H9 (cell line): ENCODE measurements at regions not wholly inside any gene's neighbourhood (a gene's known extent, or its start where the extent isn't known, plus 50 kb on each side); places are given as distances from the start of the nearest gene placed in this dataset.

Experiments used
- DNase-seq: peaks from one replicate; pipeline ENCODE4 v3.0.0-alpha.2; 2017
- H2AFZ ChIP-seq: one replicate; pipeline ENCODE4 v1.6.1; 2013; ENCODE audit warnings: mild to moderate bottlenecking, low read length, control low read depth, moderate library complexity
- H2AK5ac ChIP-seq: 2 replicates; pipeline ENCODE4 v1.6.1; 2013; ENCODE audit warnings: low read length, control low read depth, mixed read lengths; ENCODE audit not compliant: insufficient read length
- H2BK120ac ChIP-seq: one replicate; pipeline ENCODE4 v1.6.1; 2013; ENCODE audit warnings: low read depth, mild to moderate bottlenecking, low read length, control low read depth, inconsistent platforms; ENCODE audit not compliant: poor library complexity, severe bottlenecking
- H2BK12ac ChIP-seq: 2 replicates; pipeline ENCODE4 v1.6.1; 2013; ENCODE audit warnings: low read length, control low read depth, mixed read lengths, low read depth; ENCODE audit not compliant: insufficient read length
- H2BK15ac ChIP-seq: 2 replicates; pipeline ENCODE4 v1.6.1; 2013; ENCODE audit warnings: low read depth, low read length, control low read depth
- H2BK20ac ChIP-seq: one replicate; pipeline ENCODE4 v1.6.1; 2013; ENCODE audit warnings: low read depth, mild to moderate bottlenecking, low read length, control low read depth, inconsistent platforms; ENCODE audit not compliant: poor library complexity, severe bottlenecking
- H2BK5ac ChIP-seq: 2 replicates; pipeline ENCODE4 v1.6.1; 2013; ENCODE audit warnings: low read length, control low read depth, mixed read lengths; ENCODE audit not compliant: insufficient read length
- H3K14ac ChIP-seq: 2 replicates; pipeline ENCODE4 v1.6.1; 2013; ENCODE audit warnings: low read length, control low read depth; ENCODE audit not compliant: insufficient read depth
- H3K18ac ChIP-seq: 2 replicates; pipeline ENCODE4 v1.6.1; 2013; ENCODE audit warnings: low read depth, mild to moderate bottlenecking, mixed read lengths, low read length, control low read depth; ENCODE audit not compliant: insufficient read length
- H3K23ac ChIP-seq: 2 replicates; pipeline ENCODE4 v1.6.1; 2013; ENCODE audit warnings: low read length, control low read depth, mixed read lengths, low read depth; ENCODE audit not compliant: insufficient read length
- H3K23me2 ChIP-seq: 2 replicates; pipeline ENCODE4 v1.6.1; 2013; ENCODE audit warnings: low read depth, mild to moderate bottlenecking, mixed read lengths, low read length, control low read depth; ENCODE audit not compliant: insufficient read length, poor library complexity, severe bottlenecking
- H3K27ac ChIP-seq: 2 replicates; pipeline ENCODE4 v1.5.1; 2013; ENCODE audit warnings: low read length, control low read depth, mixed read lengths, low read depth; ENCODE audit not compliant: insufficient read length
- H3K27me3 ChIP-seq: 2 replicates; pipeline ENCODE4 v1.6.1; 2013; ENCODE audit warnings: low read length, control low read depth, inconsistent platforms; ENCODE audit not compliant: insufficient read depth
- H3K4ac ChIP-seq: 2 replicates; pipeline ENCODE4 v1.6.1; 2013; ENCODE audit warnings: low read depth, mild to moderate bottlenecking, control low read depth, inconsistent platforms, low read length, moderate library complexity
- H3K4me1 ChIP-seq: 2 replicates; pipeline ENCODE4 v1.6.1; 2013; ENCODE audit warnings: low read length, control low read depth, inconsistent platforms; ENCODE audit not compliant: insufficient read depth
- H3K4me2 ChIP-seq: 2 replicates; pipeline ENCODE4 v1.6.1; 2013; ENCODE audit warnings: low read length, control low read depth, mixed read lengths; ENCODE audit not compliant: insufficient read length, insufficient read depth
- H3K56ac ChIP-seq: 2 replicates; pipeline ENCODE4 v1.6.1; 2013; ENCODE audit warnings: low read depth, mild to moderate bottlenecking, mixed read lengths, low read length, control low read depth; ENCODE audit not compliant: insufficient read length
- H3K79me1 ChIP-seq: 2 replicates; pipeline ENCODE4 v1.6.1; 2013; ENCODE audit warnings: low read depth, mild to moderate bottlenecking, moderate library complexity, low read length, control low read depth, inconsistent platforms; ENCODE audit not compliant: insufficient read depth, poor library complexity, severe bottlenecking
- H3K79me2 ChIP-seq: 2 replicates; pipeline ENCODE4 v1.6.1; 2013; ENCODE audit warnings: low read length, control low read depth, inconsistent platforms; ENCODE audit not compliant: insufficient read depth
- H3K9ac ChIP-seq: 2 replicates; pipeline ENCODE4 v1.6.1; 2013; ENCODE audit warnings: low read length, control low read depth, mixed read lengths; ENCODE audit not compliant: insufficient read length; ENCODE audit errors: extremely low read depth
- H3K9me3 ChIP-seq: one replicate; pipeline ENCODE4 v1.6.1; 2013; ENCODE audit warnings: low read depth, low read length, inconsistent platforms; ENCODE audit not compliant: control insufficient read depth
- H3T11ph ChIP-seq: one replicate; pipeline ENCODE4 v1.6.1; 2013; ENCODE audit warnings: mild to moderate bottlenecking, low read length, control low read depth, inconsistent platforms
- H4K20me1 ChIP-seq: one replicate; pipeline ENCODE4 v1.6.1; 2013; ENCODE audit not compliant: control insufficient read depth, insufficient read length, insufficient read depth
- H4K5ac ChIP-seq: 2 replicates; pipeline ENCODE4 v1.6.1; 2013; ENCODE audit warnings: low read depth, mild to moderate bottlenecking, mixed read lengths, low read length, control low read depth; ENCODE audit not compliant: insufficient read length
- H4K8ac ChIP-seq: replicated peaks from 2 replicates; pipeline ENCODE4 v1.6.1; 2013; ENCODE audit warnings: low read length, control low read depth, mixed read lengths, low read depth; ENCODE audit not compliant: insufficient read length
- H4K91ac ChIP-seq: 2 replicates; pipeline ENCODE4 v1.6.1; 2013; ENCODE audit warnings: low read depth, mild to moderate bottlenecking, moderate library complexity, mixed read lengths, low read length, control low read depth; ENCODE audit not compliant: insufficient read length
- H3K27ac Mint-ChIP-seq, 3 experiments: 2 replicates in 2 of 3; 3 replicates in 1 of 3; pipeline ENCODE4 v1.8.0; 2020 to 2021; ENCODE audit warnings: mixed read lengths in 3 of 3, mild to moderate bottlenecking in 1 of 3, moderate library complexity in 1 of 3
- H3K27me3 Mint-ChIP-seq: 2 replicates; pipeline ENCODE4 v1.8.0; 2021; ENCODE audit warnings: low read depth, mild to moderate bottlenecking, moderate library complexity, mixed read lengths
- H3K36me3 Mint-ChIP-seq, 3 experiments: 2 replicates in 2 of 3; 3 replicates in 1 of 3; pipeline ENCODE4 v1.8.0; 2020 to 2021; ENCODE audit warnings: low read depth in 3 of 3, mixed read lengths in 3 of 3; ENCODE audit not compliant: insufficient read depth in 1 of 3
- H3K4me1 Mint-ChIP-seq, 2 experiments: 2 replicates each; pipeline ENCODE4 v1.8.0; 2020; ENCODE audit warnings: mixed read lengths in 2 of 2
- H3K4me3 Mint-ChIP-seq, 2 experiments: 2 replicates in 1 of 2; 3 replicates in 1 of 2; pipeline ENCODE4 v1.8.0; 2020 to 2021; ENCODE audit warnings: mild to moderate bottlenecking in 2 of 2, mixed read lengths in 2 of 2, moderate library complexity in 1 of 2
- H3K9me3 Mint-ChIP-seq, 2 experiments: 2 replicates in 1 of 2; 3 replicates in 1 of 2; pipeline ENCODE4 v1.8.0; 2020; ENCODE audit warnings: mild to moderate bottlenecking in 2 of 2, mixed read lengths in 2 of 2, moderate library complexity in 1 of 2
- CTCF ChIP-seq: fragments of 200-600 bp; sonication (generic); conservative IDR thresholded peaks from 3 replicates; pipeline ENCODE4 v1.8.0; 2021; ENCODE audit warnings: antibody characterized with exemption, mild to moderate bottlenecking
- WGBS: extraction: QIAGEN DNeasy Blood & Tissue Kit; methylation state at CpG from one replicate; pipeline ENCODE4 v1.1.7; 2013; ENCODE audit warnings: missing lambda C conversion rate, low lambda C conversion rate, mixed read lengths; ENCODE audit not compliant: insufficient read length; ENCODE audit errors: extremely low coverage; 5-methylcytosine and 5-hydroxymethylcytosine counted together

DNA sequence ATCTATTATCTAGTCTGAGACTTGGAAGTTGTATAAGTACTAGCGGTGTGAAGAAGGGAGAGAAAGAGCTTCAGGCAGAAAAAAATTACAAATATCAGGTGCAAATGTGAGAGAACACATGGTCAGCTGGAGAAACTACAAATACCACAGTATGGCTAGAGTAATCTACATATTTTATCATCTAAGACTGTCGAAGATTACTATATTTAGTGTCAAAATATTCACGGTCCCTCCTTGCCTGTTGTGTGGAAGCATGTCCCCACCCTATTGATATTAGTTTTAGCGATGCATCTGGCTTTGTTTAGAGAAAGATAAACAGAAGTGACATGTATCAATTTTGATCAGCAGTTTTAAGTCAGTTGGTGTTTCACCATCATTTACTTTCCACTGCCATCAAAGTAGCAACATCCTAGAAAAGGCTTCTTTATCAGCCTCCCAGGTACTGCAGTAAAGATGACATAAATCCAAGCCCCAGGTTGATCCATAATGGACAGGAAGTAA, 90.5 kb upstream of the ITGA4 start:
- Mint-ChIP-seq H3K4me1 (no peaks in the 10 kb centered on the region; a peak in 1 of 4 replicates), H3K4me3 (no peak overlapping the region), H3K9me3 (no peaks in the 10 kb centered on the region), H3K36me3 (no peaks in the 10 kb centered on the region), H3K27ac (no peak overlapping the region), H3K27me3 (no peaks in the 10 kb centered on the region)
- no peak overlapping the region for H2AFZ ChIP-seq
- H2BK15ac ChIP-seq: no peak overlapping the region
- no peak overlapping the region for H3K4ac ChIP-seq
- no peaks in the 10 kb centered on the region for H3K27me3 ChIP-seq
- H4K5ac ChIP-seq: no peak overlapping the region
- H3K4me1 ChIP-seq: no peaks in the 10 kb centered on the region
- H3K56ac ChIP-seq: no peak overlapping the region
- no peaks in the 10 kb centered on the region for H3K23me2 ChIP-seq
- H3K9me3 ChIP-seq: no peaks in the 10 kb centered on the region
- no peak overlapping the region for H2BK12ac ChIP-seq
- no peaks in the 10 kb centered on the region for H4K20me1 ChIP-seq
- no peaks in the 10 kb centered on the region for H3K79me2 ChIP-seq
- no peak for DNase-seq
- no peaks in the 10 kb centered on the region for H3K79me1 ChIP-seq
- H3K27ac ChIP-seq: no peak overlapping the region
- WGBS: no CpG with 5 or more reads among the region's 4 CpGs
- H2BK120ac ChIP-seq: no peak overlapping the region
- no peak overlapping the region for H4K91ac ChIP-seq
- no peak overlapping the region for H3T11ph ChIP-seq
- no peak overlapping the region for H3K9ac ChIP-seq
- H3K4me2 ChIP-seq: no peak overlapping the region
- H3K18ac ChIP-seq: no peak overlapping the region
- no peak overlapping the region for H4K8ac ChIP-seq
- H2BK5ac ChIP-seq: no peak overlapping the region
- no peak for TF ChIP-seq CTCF
- no peak overlapping the region for H3K23ac ChIP-seq
- H2AK5ac ChIP-seq: no peak overlapping the region
- no peak overlapping the region for H2BK20ac ChIP-seq
- no peak overlapping the region for H3K14ac ChIP-seq
